ENCODE measurements at regions not wholly inside any gene's neighbourhood (a gene's known extent, or its start where the extent isn't known, plus 50 kb on each side); places are given as distances from the start of the nearest gene placed in this dataset.
A peak's percentile ranks its signal among the peaks of the same experiment; 100 is the strongest.

DNA sequence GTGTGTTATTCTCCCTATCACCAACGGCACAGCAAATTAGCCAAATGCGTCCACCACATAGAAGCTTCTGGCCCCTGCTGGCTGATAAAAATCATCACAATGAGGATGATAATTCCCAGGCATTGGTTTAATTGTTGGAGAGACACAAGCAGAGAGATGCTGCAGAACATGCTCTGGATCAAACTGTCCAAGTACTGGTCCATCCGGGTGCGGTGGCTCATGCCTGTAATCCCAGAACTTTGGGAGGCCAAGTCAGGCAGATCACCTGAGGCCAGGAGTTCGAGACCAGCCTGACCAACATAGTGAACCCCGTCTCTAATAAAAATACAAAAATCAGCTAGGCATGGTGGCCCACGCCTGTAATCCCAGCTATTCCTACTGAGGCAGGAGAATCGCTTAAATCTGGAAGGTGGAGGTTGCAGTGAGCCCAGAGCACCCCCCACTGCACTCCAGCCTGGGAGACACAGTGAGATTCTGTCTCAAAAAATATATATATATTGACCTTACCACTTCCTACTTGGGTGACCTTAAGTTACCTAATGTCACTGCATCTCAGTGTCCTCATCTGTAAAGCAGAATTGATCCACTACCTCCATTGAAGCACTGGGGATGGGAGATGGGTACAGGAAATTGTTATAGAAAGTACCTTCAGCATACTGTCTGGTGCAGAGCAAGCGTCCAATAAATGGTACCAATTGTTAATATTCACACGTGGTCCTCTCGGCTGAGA, 83.7 kb upstream of the EGLN3 start:
- no peak for DNase-seq

DNA sequence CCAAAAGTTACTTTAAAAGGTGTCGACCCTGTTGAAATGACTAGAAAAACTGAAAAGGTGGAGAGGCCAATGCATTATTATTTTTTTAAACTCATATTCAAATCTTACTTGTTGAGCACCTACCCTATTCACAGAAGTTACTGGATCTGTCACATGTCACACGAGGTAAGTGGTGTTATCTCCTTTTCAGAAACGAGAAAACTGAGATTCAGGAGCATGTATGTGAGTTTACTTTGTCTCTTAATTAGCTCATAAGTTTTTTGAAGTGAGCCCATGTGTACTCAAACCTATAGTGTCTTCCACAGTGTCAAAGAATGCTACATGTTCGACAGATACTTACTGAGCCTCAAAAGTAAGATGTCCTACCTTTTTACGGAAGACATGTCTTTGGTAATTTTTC, 81.8 kb upstream of the EGLN3 start:
- no peak for DNase-seq

GRCh38 chr14:34030864-34031263, 80.0 kb upstream of the EGLN3 start:
- DNase-seq: no peak

DNA sequence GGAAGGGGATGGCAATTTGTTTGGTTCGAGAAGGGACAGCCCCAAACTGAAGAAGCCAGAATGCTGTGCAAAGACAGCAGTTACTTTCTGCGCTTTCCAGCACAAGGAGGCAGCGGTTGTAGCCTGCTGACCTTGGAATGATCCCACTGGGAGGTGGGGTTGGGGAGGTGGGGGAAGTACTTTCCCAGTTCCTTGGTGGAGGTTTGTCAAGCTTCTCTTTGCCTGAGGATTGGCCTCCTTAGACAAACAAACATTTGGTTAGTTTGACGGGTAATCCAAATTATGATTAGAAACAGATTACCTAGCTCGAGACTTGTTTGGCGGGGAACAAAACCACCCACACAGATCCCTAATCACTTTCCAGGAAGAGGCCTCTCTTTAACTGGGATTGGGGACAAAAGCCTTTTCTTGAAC, 79.1 kb upstream of the EGLN3 start:
- no peak for DNase-seq

- no peak for DNase-seq
Measured at GRCh38 chr14:34027990-34028495, 77.2 kb upstream of the EGLN3 start.

- no peak for DNase-seq
Measured at GRCh38 chr14:34027130-34027989, 76.5 kb upstream of the EGLN3 start.

DNA sequence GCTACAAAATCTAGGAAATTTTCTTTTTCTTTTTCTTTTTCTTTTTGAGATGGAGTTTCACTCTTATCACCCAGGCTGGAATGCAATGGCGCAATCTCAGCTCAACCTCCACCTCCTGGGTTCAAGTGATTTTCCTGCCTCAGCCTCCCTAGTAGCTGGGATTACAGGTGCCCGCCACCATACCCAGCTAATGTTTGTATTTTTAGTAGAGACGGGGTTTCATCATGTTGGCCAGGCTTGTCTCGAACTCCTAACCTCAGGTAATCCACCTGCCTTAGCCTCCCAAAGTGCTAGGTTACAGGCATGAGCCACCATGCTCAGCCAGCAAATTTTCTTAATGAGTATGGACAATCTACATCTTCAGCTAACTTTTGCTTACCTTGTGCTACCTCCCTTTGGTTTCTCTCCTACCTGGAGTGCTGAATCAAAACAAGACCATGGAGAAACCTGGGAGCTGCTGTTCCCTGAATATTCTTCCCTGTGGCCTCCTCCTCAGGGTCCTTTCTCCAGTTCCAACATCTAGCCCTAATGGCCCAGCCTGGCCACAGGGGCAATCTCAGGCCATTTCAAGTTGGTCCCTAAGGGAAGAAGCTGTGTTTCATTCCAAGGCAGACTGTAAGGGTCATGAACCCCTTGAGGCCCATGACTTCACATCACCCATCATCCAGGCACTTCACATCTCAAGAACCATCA, 74.6 kb upstream of the EGLN3 start:
- no peak for DNase-seq

DNA sequence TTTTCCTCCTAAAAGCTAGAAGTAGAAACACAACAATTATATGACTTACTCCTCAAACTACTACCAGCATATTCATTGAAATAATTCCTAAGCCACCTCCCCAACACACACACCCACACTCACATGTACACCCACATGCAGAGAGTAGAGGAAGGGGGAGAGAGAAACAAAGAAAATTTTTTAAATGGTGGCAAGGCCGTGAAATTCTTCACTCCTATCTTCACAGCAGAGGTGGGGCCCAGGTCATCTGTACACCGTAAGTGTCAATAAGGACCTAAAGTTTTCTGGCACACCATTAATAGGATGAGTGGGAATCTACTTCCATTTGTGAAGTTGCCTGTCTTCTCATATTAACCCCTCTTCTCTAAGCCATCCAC, 73.9 kb upstream of the EGLN3 start:
- DNase-seq: no peak

DNA sequence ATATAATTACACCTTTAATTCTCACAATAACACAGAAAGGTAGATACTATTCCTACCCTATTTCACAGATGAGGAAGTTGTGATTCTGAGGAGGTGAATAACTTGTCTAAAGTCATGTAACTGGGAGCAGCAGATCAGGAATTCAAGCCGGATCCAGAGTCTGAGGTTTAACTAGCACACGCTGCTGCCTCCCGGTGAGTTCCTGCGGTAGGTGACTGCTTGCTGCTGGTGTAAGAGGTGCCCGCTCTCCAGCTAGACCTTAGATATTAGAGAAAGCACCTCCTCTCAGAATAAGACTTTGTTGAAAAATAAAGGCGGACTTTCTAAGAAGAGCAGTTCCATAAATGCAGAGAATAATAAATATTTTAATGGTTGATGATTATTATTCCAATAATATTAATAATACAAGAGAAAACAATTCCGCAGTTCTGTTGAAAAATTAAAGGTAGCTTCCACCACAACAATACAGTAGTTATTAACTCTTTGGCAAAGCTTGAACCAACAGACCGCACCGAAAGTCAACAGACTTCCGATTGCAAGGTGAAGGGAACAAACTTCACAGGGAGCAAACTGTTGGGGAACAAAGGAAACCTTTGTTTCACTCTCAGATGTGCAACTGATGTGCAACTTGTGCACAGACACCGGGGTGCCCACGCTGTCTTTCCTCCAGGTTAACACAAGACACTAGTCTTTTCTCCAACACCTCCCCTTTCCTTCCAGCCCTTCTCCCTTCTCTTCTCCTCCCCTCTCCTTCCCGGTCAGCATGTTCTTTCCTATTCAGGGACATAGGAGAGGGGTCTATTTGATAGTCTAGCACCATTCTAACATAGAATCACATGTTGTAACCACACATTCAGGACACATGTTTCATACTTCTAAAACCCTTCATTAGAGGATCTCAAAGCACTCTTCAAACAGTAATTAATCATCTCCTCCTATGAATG, 73.2 kb upstream of the EGLN3 start:
- no peak for DNase-seq

DNA sequence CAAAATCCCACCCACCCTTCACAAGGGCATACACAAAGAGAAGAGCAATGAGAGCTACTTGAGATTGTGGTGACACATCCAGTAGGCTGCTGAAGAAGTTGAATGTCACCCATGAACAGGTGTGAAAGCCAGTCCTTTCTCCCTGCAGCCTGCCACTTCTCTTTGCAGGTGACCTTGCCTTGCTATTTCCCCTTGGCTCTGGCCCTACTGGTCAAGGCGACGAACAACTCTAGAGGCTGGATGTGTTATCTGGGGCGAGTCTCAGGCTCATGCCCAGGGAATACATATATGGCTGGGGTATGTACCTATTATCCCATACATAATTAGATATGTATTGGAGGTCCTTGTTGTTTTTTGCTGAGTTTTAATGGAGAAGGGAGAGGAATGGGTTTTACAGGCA, 70.2 kb upstream of the EGLN3 start:
- peak; percentile 73 for DNase-seq

- no peak for DNase-seq
Measured at GRCh38 chr14:34020014-34020413, 69.1 kb upstream of the EGLN3 start.

DNA sequence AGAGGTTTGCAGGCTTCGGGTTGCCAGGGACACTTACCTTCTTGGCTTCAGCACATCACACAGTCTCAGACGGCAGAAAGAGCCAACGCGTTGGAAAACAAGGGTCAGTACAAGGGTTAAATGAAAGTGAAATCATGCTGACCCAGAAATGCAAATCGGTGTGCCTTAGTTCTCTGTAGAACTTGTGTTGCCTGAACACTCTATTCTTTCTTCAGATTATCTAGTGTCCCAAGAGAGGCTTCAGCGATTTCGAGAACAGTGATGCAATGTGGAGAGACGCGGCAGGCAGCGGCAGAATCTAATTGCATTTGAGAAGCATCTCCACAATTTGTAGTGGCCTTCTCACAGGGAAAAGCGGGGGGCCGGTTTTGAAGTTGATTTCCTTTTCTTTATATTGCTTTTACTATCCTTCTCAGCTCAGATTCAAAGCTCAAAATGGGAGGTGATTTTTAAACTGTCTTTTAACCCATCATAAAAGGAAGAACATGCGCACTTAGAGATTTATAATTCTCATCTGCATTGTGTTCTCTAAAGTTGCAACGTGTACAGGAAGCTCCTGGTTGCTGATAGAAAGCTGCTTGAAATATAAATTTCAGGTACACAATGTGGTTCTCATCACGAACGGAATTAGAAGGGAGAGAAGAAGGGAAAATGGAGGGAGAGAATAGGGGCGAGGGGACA, 67.8 kb upstream of the EGLN3 start:
- DNase-seq: peak; percentile 97

DNA sequence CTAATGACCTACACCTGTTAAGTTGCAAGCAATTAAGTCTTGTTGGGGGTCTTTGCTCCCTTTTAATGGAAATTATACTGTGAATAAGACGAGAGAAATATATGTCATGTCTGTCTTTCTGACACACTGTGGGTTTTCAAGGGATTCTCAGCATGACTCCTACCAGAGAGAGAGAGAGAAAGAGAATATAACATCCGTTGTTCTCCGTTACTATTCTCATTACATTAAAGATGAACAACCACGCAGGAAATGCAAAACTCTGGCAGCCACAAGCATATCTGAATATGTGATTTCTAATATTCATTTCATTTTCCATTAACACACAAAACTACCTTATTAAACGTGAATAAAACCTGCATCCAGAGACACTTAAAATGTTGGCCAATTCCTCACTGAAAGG, 67.3 kb upstream of the EGLN3 start:
- DNase-seq: no peak

DNA sequence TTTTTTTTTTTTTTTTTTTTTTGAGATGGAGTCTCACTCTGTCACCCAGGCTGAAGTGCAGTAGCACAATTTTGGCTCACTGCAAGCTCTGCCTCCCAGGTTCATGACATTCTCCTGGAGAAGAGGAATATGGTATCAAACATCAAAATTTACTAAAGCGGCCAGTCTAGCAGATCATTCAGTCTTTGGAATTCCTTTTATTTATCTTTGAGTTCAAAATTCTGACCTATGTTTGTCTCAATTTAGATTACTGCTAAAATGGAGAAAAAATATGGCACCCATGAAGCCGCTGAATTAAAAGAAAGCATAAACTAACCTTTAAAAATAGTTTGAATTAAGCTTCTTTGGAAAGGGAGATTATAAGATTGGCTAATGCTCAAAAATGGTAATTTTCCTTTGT, 64.5 kb upstream of the EGLN3 start:
- no peak for DNase-seq

- DNase-seq: no peak
Measured at GRCh38 chr14:34014936-34015335, 64.1 kb upstream of the EGLN3 start.

- peak; percentile 96 for DNase-seq
Measured at GRCh38 chr14:34013721-34014060, 62.8 kb upstream of the EGLN3 start.

DNA sequence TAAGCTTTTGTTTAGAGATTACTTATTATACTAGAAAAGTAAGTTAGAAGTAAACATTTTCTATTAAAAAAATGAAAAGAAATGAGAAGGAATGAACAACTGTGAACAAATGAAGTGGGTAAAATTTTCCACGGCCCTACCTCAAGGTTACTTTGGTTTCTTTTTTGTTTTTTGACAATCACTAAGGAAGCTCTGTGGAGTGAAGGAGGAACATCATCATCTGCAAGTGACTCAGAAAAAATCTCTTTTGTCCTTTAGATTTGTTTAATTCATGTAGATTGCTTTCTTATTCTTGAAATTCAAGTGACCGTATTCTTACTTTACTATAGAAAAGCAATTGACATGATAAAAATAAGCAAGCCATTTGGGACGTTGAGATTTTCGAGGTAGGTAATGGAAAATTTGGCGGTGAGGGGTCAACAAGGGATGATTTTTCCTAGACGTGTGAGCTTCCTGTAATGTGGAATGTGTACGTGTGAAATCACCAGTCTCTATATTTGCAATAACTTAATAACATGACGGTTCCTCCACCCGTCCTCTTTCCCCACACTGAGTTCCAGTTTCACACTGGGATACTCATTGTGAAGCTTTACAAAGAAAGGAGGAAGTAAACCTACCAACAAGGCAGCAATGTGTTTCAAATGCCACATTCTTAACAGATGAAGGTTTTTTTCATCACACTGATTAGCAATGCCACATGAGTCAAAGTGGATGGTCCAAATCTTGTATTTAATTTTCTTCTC, 62.3 kb upstream of the EGLN3 start:
- DNase-seq: no peak

- no peak for DNase-seq
Measured at GRCh38 chr14:34012369-34012768, 61.5 kb upstream of the EGLN3 start.

DNA sequence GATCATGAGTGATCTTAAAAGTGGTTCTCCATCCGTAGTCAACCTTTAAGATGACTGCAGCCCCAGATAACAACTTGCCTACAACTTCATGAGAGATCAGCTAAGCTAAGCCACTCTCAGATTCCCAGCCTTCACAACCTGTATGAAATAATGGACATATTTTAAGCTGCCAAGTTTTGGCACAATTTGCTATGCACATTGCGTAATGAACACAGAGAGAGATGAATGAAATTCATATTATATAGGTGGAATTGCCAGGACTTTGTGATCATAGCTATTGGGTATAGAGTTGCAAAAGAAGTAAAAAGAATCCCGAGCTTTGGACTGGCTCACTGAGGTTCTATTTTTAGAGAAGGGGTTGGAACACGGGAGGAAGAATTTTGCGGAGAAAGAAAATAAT, 59.1 kb upstream of the EGLN3 start:
- no peak for DNase-seq

- DNase-seq: no peak
Measured at GRCh38 chr14:34007902-34008301, 57.0 kb upstream of the EGLN3 start.

GRCh38 chr14:34005901-34006300, 55.0 kb upstream of the EGLN3 start:
- DNase-seq: no peak
